B cell (primary cell): ENCODE measurements at regions not wholly inside any gene's neighbourhood (a gene's known extent, or its start where the extent isn't known, plus 50 kb on each side); places are given as distances from the start of the nearest gene placed in this dataset.

Experiments
- ATAC-seq: fragments of 200-7000 bp; cut with Tn5 transposase; one replicate; pipeline ENCODE4 v1.10.0; 2021; ENCODE audit warnings: low read depth, mild to moderate bottlenecking, moderate number of reproducible peaks, moderate library complexity
- CTCF ChIA-PET: fragments of 350-600 bp; sonication (Branson Sonifier 250); formaldehyde crosslinking; loops from one replicate; lab custom pipeline; 2021; ENCODE audit warnings: antibody characterized with exemption, inconsistent platforms; lab: Charles Lee
- POLR2A ChIA-PET: fragments of 350-600 bp; sonication (Branson Sonifier 250); formaldehyde crosslinking; loops from one replicate; lab custom pipeline; 2021; ENCODE audit warnings: antibody characterized with exemption; lab: Charles Lee
- DNase-seq: peaks from one replicate; pipeline ENCODE4 v3.0.0; 2013
- H2AFZ ChIP-seq: 2 replicates; pipeline ENCODE4 v1.6.1; 2012; ENCODE audit warnings: mild to moderate bottlenecking, low read depth, low read length; ENCODE audit not compliant: insufficient read depth, poor library complexity, severe bottlenecking
- H3K27ac ChIP-seq, 2 donors: 1 replicate in 1 of 2; 2 replicates in 1 of 2; pipeline ENCODE4 v1.5.1; 2012 to 2013; ENCODE audit warnings: low read length in 2 of 2, mild to moderate bottlenecking in 2 of 2, moderate library complexity in 1 of 2
- H3K27me3 ChIP-seq, 4 experiments: fragments of 200-600 bp in 1 of 4; sonication (generic) in 1 of 4; replicated peaks in 1 of 4; 1 replicate in 2 of 4; 2 replicates in 2 of 4; pipeline versions ENCODE4 v1.6.1 to v1.7.0; 2013 to 2016; ENCODE audit warnings: low read length in 3 of 4, mild to moderate bottlenecking in 2 of 4, mixed read lengths in 1 of 4, moderate library complexity in 1 of 4; ENCODE audit not compliant: insufficient read depth in 4 of 4, control insufficient read depth in 3 of 4; ENCODE audit errors: control extremely low read depth in 1 of 4
- H3K36me3 ChIP-seq, 2 experiments: replicated peaks in 1 of 2; 1 replicate in 1 of 2; 2 replicates in 1 of 2; pipeline versions ENCODE4 v1.6.1 to v1.7.1; 2013; ENCODE audit warnings: low read length in 1 of 2; ENCODE audit not compliant: insufficient read depth in 2 of 2, control insufficient read depth in 1 of 2; ENCODE audit errors: control extremely low read depth in 1 of 2, extremely low read depth in 1 of 2
- H3K4me1 ChIP-seq, 2 donors: fragments of 200-600 bp in 1 of 2; sonication (generic) in 1 of 2; 1 replicate in 1 of 2; 2 replicates in 1 of 2; pipeline versions ENCODE4 v1.5.1 to v1.6.1; 2013 to 2017; ENCODE audit warnings: low read length in 2 of 2; ENCODE audit not compliant: control insufficient read depth in 2 of 2, insufficient read depth in 2 of 2
- H3K4me2 ChIP-seq: replicated peaks from 2 replicates; pipeline ENCODE3; 2012; ENCODE audit warnings: mild to moderate bottlenecking, low read depth, low read length; ENCODE audit not compliant: poor library complexity, severe bottlenecking
- H3K4me3 ChIP-seq, 5 experiments: fragments of 200-600 bp in 1 of 5; sonication (generic) in 1 of 5; 1 replicate in 3 of 5; 2 replicates in 2 of 5; pipeline versions ENCODE4 v1.5.1 to v1.7.0; 2011 to 2016; ENCODE audit warnings: low read length in 4 of 5, mild to moderate bottlenecking in 4 of 5, low read depth in 2 of 5, control low read depth in 1 of 5, moderate library complexity in 1 of 5; ENCODE audit not compliant: insufficient read depth in 1 of 5; ENCODE audit errors: control extremely low read depth in 1 of 5, extremely low read depth in 1 of 5
- H3K79me2 ChIP-seq: fragments of 200-600 bp; sonication (generic); one replicate; pipeline ENCODE4 v1.6.0; 2016; ENCODE audit warnings: low read length; ENCODE audit not compliant: control insufficient read depth, insufficient read depth
- H3K9ac ChIP-seq: fragments of 200-600 bp; sonication (generic); 2 replicates; pipeline ENCODE4 v1.6.1; 2017; ENCODE audit warnings: mild to moderate bottlenecking, low read length, moderate library complexity
- H3K9me3 ChIP-seq, 3 donors: one replicate each; pipeline versions ENCODE4 v1.6.1 to v1.7.1; 2013; ENCODE audit warnings: low read length in 2 of 3; ENCODE audit not compliant: control insufficient read depth in 2 of 3, insufficient read depth in 1 of 3; ENCODE audit errors: control extremely low read depth in 1 of 3
- H4K20me1 ChIP-seq: 2 replicates; pipeline ENCODE4 v1.6.0; 2012; ENCODE audit warnings: mild to moderate bottlenecking, low read length; ENCODE audit not compliant: insufficient read depth, control insufficient read depth, poor library complexity, severe bottlenecking
- H3K27ac Mint-ChIP-seq: one replicate; pipeline ENCODE4 v1.8.0; 2021; ENCODE audit warnings: mixed read lengths
- H3K27me3 Mint-ChIP-seq: one replicate; pipeline ENCODE4 v1.8.0; 2021; ENCODE audit warnings: mixed read lengths
- H3K4me1 Mint-ChIP-seq: one replicate; pipeline ENCODE4 v1.8.0; 2021; ENCODE audit warnings: mixed read lengths
- H3K4me3 Mint-ChIP-seq: one replicate; pipeline ENCODE4 v1.8.0; 2021; ENCODE audit warnings: mixed read lengths
- H3K9me3 Mint-ChIP-seq: one replicate; pipeline ENCODE4 v1.8.0; 2022; ENCODE audit warnings: mixed read lengths; ENCODE audit not compliant: insufficient read depth
- CTCF ChIP-seq: fragments of 200-600 bp; IDR thresholded peaks from one replicate; pipeline ENCODE4 v1.8.0; 2022; ENCODE audit warnings: antibody characterized with exemption, mild to moderate bottlenecking
- EZH2 ChIP-seq: IDR thresholded peaks from 2 replicates; pipeline ENCODE4 v1.6.1; 2012; ENCODE audit warnings: borderline replicate concordance, low read depth, mild to moderate bottlenecking, moderate library complexity, low read length; ENCODE audit not compliant: insufficient read depth, poor library complexity, severe bottlenecking
- WGBS: methylation state at CpG from one replicate; pipeline ENCODE4 v1.1.5; 2013; ENCODE audit warnings: missing lambda C conversion rate; ENCODE audit not compliant: insufficient coverage; 5-methylcytosine and 5-hydroxymethylcytosine counted together
- intact Hi-C: fragments of 100-400 bp; cut with micrococcal nuclease; formaldehyde crosslinking; loops from one replicate; pipeline ENCODE4 v1.10.0; 2022

DNA sequence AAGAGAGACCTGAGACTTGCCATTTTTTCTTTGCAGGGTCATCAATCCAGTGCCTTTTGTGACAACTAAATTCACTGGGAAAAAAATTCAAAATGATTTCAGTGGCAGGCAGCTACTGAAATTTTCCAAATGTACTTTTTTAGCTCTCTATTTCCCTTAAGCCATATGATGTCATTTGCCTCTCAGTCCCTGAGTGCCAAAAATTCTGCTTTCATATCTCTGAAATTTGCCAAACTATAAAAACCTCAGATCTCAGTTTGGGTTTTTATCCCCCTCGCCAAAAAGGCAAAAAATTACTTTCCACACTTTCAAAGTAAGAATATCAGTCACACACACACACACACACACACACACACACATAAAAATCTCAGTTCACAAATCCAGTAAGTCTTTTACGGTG, 651.3 kb upstream of the ARID1B start:
- CTCF ChIA-PET = no interaction called here
- POLR2A ChIA-PET = no interaction called here
- Mint-ChIP-seq H3K4me1 (peaks cover under 1% of the 10 kb centered on the region), H3K27me3 (no peaks in the 10 kb centered on the region), H3K27ac (no peak overlapping the region), H3K4me3 (no peak overlapping the region), H3K9me3 (peaks cover under 1% of the 10 kb centered on the region)
- no peaks in the 10 kb centered on the region for H4K20me1 ChIP-seq
- H3K27ac ChIP-seq = no peak overlapping the region
- peaks cover 0 to under 1% of the 10 kb centered on the region in 2 donors for H3K4me1 ChIP-seq
- H3K9me3 ChIP-seq = no peaks in the 10 kb centered on the region
- no peak overlapping the region for H3K4me2 ChIP-seq
- H3K27me3 ChIP-seq = no peaks in the 10 kb centered on the region
- DNase-seq = no peak
- no peak overlapping the region for H3K9ac ChIP-seq
- 100% methylated on average over 2 of the region's 2 CpGs for WGBS
- H3K4me3 ChIP-seq = no peak overlapping the region
- H3K79me2 ChIP-seq = no peaks in the 10 kb centered on the region
- no peak for ATAC-seq
- no peak overlapping the region for H2AFZ ChIP-seq
- H3K36me3 ChIP-seq = no peaks in the 10 kb centered on the region
- no peak for TF ChIP-seq EZH2
- no peak for TF ChIP-seq CTCF
- intact Hi-C loops = no loop called here

DNA sequence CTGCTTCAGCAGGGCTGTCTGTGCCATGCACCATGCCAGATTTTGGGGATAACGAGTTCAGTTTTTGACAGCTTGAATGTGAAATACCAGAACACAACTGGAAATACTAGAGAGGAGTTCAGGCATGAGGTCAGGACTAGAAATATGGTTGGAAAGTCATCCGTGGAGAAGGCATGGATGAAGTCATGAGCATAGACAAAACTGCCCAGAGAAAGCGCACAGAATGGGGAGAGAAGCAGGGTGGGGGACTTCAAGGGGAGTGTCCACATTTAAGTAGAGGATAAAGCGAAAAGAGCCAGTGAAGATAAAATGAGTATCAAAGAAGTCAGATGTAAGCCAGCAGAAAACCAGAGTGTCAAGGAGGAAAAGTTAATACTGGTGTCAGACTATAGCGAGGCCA, 653.4 kb upstream of the ARID1B start:
- Mint-ChIP-seq H3K4me1 (no peaks in the 10 kb centered on the region), H3K27me3 (no peaks in the 10 kb centered on the region), H3K9me3 (peaks cover 3% of the 10 kb centered on the region), H3K4me3 (no peak overlapping the region), H3K27ac (no peak overlapping the region)
- H3K36me3 ChIP-seq = no peaks in the 10 kb centered on the region
- H3K9me3 ChIP-seq = no peaks in the 10 kb centered on the region
- H2AFZ ChIP-seq = no peak overlapping the region
- no peak for DNase-seq
- 95% methylated on average over 4 of the region's 5 CpGs for WGBS
- no peak overlapping the region for H3K9ac ChIP-seq
- H3K27me3 ChIP-seq = no peaks in the 10 kb centered on the region
- no peak overlapping the region for H3K4me2 ChIP-seq
- no peaks in the 10 kb centered on the region for H3K79me2 ChIP-seq
- TF ChIP-seq CTCF = no peak
- TF ChIP-seq EZH2 = no peak
- ATAC-seq = no peak
- no peaks in the 10 kb centered on the region for H3K4me1 ChIP-seq
- H3K27ac ChIP-seq = no peak overlapping the region
- ChIA-PET POLR2A (no interaction called here), CTCF (no interaction called here)
- intact Hi-C loops = no loop called here
- H4K20me1 ChIP-seq = no peaks in the 10 kb centered on the region
- H3K4me3 ChIP-seq = no peak overlapping the region
